Fibroblast of peridontal ligament (primary cell): ENCODE measurements at regions not wholly inside any gene's neighbourhood (a gene's known extent, or its start where the extent isn't known, plus 50 kb on each side); places are given as distances from the start of the nearest gene placed in this dataset.
A peak's percentile ranks its signal among the peaks of the same experiment; 100 is the strongest.

ENCODE experiments used
- DNase-seq: peaks from one replicate; pipeline ENCODE4 v3.0.0-alpha.2; 2010; ENCODE audit errors: extremely low read depth

DNA sequence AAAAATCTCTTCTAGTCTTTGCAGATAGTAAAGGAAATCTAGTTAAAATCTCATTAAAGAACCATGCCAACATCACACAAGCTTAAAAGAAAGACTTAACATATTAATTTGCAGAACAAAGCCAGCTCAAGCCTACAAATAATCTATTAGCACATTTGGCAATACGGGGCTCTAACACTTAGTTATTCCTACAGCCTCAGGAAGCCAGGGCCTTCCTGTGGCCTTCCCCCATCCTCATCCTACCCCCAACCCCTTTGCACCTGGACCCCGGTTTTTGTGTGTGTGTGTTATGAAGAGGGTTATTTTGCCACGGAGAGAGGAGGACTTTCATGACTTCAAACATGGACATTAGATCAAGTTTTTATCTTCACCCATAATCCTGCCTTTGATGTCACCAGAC is 64.6 kb downstream of the FOXB2 start:
- no peak for DNase-seq

DNA sequence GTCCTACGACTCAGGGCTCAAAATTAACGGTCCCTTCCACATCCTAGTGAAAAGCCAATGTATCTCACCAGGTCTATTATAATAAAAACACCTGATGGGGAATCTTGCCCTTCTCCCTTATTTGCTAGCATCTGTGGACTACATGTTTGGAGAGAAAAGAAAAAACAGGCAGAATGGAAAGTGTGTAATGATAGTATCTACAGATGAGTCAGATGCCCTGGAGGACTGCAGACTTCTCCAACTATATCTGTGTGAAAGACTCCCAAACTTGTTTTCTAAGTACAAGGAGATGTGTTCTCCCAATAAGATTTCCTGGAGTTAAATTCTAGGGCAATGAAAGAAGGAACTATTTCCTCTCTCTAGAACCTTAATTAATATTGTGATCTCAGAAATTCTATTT is 66.0 kb downstream of the FOXB2 start:
- no peak for DNase-seq

DNA sequence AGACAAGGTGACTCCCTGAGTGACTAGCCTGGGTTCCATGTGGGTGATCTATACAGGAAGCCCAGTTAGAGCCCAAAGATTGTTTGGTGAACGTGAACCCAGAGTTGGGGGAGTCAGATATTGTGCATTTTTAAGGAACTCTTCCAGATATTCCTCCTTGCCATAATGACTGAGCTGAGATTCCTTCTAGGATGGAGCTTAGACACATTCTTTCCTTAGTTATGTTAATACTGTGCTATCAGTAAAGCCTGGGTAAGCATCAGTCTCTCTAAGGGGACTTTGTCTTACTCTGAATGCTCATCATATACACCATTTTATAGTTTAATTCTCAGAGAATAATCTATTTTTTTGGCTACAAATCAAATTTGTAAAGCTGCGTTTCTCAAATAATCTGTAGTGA is 68.1 kb downstream of the FOXB2 start:
- DNase-seq = no peak

DNA sequence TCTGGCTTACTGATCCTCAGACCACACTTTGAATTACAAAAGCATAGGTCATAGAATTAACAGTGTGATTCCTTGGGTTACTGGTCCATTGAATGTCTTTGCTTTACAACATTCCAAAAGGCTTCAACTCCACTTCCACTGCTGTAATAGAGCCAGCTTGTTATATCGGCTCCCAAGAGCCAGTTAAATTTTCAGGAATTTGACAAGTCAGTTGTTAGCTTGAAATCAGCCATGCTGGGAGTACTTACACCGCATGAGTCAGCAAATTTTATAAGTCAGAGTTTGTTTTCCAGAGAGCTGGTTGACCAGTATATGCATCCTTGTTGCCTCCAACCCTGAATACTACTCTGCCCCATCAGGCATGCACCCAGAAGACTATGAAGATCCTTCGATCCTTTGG is 73.1 kb downstream of the FOXB2 start:
- peak; percentile 13 for DNase-seq

DNA sequence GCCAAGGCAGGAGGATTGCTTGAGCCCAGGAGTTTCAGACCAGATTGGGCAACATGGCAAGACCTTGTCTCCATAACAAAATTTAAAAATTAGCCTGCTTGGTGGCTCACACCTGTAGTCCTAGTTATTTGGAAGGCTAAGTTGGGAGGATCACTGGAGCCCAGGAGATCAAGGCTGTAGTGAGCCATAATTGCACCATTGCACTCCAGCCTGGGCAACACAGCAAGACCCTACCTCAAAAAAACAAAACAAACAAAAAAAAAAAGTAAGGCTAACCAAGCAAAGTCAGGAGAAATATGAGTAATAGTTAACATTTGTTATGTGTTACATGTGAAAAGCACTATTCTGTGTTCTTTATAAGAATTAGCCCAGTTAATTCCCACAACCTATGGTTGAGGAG is 74.7 kb downstream of the FOXB2 start:
- DNase-seq = no peak

DNA sequence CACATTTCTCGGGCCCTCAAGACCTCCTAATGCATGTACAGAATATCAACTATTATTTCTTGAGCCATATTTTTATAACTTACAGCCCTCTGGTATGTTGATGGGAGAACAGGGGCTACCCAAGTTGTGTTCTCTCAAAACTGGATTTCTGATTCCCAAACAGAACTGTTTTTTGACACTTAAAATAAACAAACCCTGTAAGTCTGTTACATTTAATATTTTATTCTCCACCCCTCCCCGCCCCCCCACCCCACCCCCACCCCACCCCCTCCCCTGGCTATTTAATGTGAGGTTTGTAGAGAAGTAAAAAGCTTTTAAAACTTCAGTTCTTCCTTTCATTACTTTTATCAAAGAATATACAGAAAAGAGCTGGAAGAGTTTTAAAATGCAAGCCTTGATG is 77.9 kb downstream of the FOXB2 start:
- DNase-seq = no peak

DNA sequence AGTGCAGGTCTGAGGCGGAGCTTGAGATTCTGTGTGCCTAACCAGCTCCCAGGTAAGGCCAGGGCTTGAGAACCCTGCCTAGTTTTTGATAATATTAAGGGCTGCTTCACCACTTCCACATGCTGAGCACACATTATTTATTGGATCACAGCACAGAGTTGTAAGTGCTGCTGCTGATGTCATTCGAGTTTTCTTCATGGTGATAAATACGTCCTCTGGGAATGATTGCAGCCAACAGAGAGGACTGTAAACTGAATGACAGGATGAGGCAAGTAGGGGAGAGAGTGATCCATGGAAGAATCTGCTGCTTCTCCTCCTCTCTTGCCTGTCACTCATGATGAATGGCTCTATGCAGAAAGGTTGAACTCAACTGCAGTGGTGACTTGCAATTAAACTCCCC is 77.9 kb upstream of the VPS13A start:
- DNase-seq = no peak

DNA sequence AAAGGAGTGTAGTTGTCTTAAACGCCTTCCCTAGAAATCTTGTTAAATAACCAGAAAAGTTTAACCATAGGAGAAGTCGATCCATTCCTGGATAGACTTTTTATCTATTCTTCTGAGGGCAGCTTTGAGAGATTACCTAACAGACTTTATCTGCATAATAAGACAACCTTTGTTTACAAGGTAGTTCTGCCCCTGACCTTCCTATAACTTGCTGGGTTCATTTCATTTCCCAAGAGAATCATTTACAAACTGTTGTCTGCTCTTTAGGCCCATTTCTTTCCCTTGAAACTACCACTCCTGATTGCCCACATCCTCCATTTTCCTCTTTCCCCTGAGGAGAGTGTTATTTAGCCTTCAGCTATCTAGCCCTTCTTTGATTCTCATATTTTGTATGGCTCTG is 65.9 kb upstream of the VPS13A start:
- DNase-seq = no peak

DNA sequence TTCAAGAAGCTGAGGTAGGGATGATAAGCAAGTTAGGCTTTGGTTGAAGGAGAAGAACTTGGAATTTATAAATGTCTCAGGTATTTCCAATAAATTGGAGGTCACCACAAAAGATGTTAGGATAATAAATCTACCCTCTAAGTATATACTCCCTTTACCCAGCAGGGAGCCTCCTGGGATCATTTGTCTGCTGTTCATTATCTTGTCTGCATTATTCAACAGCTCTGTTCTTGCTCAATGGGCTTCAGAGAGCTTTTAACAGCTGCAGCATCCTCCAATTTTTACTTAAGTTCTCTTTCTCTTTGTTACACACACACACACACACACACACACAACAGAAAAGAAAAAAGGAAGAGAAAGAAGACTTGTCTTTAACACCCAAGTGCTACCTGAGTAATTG is 51.7 kb upstream of the VPS13A start:
- no peak for DNase-seq

DNA sequence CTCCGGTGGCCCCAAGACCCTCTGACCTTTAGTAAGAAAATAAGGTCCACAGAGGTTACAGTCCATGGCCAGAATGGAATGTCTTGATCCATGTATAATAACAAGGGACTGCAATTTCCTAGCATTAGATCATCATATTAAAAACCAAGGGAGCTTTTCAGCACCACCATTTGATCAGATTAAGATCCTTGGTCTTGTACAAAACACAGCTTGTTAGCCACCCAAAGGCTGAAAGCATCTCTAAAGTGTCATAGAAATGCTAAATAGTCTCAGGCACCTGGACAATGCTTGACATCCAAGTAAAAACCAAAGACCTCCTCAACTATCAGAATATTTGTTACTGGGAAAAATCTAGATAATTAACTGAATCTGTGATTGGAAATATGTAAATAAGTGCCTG is 50.3 kb upstream of the VPS13A start:
- no peak for DNase-seq
